8988T (cell line): ENCODE measurements at regions not wholly inside any gene's neighbourhood (a gene's known extent, or its start where the extent isn't known, plus 50 kb on each side); places are given as distances from the start of the nearest gene placed in this dataset.
"Not testable (repeated sequence)": the region's sequence is repeated elsewhere in the genome, so short reads cannot be mapped to it uniquely, and the experiment has no call there.

Experiments used
- DNase-seq: peaks from one replicate; pipeline ENCODE4 v3.0.0; 2011

DNA sequence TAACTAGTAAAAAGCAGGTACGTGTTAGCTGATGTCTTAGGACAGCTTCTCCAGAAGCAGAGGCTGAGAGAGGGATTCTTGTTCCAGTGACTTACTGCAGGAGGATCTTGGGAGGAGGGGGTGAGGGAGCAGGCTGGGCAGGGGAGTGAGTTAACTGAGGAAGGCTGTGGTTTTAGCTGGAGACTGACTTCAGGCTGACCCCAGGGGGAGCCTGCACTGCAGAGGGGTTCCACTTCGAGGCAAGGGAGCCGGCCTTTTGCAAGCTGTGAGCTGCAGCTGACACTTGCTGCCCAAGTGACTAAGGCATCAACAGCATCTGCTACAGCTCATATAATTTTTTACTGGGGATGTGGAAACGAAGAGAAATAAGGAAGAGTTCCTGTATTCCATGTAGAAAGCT, 50.4 kb upstream of the SOD1 start:
- no peak for DNase-seq

DNA sequence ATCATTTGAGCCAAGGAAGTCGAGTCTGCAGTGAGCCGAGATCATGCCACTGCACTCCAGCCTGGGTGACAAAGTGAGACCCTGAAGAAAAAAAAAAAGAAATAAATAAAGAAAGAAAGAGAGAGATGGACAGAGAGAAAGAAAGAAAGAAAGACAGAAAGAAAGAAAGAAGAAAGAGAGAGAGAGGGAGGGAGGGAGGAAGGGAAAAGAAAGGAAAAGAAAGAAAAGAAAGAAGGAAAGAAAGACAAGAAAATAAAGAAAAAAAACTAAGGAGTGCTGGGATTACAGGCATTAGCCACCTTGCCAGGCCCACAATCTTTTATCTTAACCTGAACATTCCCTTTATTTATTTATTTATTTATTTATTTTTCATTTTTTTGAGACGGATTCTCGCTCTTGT, 51.7 kb upstream of the SOD1 start:
- DNase-seq: no peak

DNA sequence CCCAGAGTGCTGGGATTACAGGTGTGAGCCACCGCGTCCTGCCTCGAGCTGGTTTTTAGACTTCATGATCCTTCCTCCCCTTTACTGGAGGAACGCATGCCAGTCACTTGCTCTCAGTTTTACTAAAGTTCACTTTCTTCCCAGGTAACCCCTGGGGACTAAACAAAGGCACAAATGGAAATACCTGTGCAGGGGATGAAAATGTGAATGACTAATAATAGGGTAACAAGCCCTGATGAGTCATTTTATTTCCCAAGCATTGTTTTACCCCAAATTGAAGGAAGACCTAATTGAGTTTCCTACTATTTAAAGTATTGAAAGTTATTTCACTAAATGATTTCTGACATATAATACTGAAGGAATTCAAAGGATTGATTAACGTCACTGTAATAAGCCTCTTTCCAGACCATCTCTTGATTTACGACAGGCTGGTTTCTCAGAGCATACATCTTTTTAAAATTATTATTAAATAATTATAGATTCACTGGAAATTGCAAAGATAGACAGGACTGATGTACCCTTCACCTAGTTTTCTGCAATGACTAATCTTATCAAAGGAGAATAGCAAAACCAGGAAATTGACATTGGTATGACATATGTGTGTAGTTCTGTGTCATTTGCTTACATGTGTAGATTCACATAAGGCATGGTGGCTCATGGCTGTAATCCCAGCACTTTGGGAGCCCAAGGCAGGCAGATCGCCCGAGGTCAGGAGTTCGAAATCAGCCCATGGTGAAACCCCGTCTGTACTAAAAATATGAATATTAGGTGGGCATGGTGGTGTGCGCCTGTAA, 53.2 kb upstream of the SOD1 start:
- no peak for DNase-seq

DNA sequence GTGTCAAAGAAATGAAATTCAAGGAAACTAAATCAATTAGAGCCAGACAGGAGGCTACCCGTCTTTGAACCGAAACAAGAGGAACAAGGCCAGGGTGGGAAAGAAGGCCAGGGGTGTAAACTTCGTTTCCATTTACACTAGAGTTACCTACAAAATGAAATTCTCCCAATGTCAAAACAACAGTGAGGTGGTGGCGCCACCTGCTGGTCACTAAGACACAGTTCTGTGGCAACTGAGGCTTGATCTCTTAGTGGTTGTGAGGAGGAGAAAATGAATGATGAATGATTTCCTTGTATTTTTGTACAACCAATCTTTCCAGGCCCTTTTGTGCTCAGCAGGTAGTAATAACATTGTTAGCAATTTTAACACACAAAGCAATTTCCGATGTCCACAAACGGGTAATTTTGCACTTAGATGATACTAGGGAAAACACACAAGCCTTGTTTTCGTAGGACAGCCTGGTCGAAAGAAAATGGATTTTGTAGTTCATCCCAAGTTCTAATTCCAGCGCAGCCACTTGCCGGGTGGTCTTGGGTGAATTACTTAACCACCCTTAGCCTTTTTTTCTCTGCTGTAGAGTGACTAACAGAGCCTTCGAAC, 54.8 kb upstream of the SOD1 start:
- DNase-seq: peak; percentile 25

DNA sequence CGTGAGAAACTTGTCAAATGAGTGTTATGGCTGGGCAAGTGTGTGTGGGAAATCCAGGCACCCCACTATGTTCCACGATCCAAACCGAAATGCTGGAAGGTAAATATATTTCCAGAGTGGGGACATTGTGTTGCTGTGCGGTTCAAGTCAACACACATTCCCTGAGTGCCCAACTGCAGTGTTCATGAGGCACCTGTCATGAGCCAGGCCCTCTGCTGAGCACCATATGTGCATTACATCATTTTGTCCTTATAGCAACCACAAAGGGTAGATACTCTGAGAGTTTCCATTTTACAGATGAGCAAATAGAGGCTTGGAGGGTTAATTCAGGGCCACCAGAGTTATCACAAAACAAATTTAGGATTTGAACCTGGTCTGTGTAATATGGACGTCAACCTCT, 59.9 kb upstream of the SOD1 start:
- DNase-seq: no peak

DNA sequence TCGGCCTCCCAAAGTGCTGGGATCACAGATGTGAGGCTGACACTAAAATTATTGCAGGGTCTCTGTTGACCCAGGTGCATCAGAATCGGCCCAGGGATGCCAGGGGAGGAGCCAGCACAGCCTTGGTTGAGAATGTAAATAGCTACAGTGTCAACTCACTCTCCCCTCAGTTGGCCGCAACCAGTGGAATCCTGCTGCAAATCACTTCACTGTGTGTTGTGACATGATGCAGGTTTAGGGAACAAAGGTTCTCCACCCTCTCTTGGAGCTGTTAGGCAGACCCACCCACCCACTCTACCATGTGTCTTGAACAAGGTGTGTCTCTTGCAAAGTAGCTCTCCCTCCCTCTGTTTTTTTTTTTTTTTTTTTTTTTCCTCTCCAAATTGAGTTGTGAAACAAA, 60.5 kb upstream of the SOD1 start:
- no peak for DNase-seq

DNA sequence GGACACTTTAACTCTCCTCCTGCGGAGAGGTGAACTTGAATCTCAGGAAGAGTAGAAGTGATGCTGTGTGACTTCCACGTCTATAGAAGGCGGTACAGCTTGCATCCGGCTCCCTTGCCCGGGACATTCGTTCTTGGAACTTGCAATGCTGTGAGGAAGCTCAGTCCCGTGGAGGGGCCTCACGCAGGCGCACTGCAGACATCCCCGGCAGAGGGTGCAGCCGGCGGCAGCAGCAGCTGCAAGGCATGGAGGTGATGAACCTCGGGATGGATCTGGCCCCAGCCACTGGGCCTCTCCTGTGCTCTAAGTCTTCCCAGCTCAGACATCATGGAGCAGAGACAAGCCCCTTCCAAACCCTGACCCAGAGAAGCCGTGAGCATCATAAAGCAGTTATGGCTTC, 61.8 kb upstream of the SOD1 start:
- no peak for DNase-seq

GRCh38 chr21:31596055-31596454, 63.4 kb upstream of the SOD1 start:
- no peak for DNase-seq

DNA sequence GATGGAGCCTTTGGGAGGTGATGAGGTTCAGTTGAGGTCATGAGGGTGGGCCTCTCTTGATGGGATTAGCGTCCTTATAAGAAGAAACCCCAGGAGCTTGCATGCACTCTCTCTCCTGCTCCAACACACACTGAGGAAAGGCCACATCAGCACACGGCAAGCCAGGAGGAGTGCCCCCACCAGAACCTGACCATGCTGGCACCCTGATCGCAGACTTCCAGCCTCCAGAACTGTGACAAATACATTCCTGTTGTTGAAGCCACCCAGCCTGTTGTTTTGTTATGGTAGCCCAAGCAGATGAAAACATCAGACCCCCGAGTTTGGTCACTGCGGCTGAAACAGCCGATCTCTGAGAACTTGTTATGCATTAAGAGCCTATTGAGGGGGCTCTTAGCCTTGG, 64.8 kb upstream of the SOD1 start:
- no peak for DNase-seq

DNA sequence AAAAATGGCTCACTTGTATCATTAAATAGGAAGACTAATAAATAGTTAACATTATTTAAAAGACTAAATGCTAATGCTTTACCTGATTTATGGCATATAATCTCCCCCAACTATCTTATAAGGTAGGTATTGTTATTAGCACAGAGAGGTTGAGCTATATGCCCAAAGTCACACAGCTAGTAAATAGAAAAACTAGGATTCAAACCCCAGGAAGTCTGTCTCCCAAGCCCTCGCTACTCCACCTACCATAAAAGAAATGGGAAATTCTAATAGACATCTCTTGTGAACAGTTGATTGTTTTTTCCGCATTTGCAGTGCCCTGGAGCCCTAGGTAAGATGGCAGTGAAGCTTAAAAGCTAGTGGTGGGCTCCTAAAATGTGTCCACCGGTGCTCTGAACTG, 65.2 kb upstream of the SOD1 start:
- DNase-seq: no peak

DNA sequence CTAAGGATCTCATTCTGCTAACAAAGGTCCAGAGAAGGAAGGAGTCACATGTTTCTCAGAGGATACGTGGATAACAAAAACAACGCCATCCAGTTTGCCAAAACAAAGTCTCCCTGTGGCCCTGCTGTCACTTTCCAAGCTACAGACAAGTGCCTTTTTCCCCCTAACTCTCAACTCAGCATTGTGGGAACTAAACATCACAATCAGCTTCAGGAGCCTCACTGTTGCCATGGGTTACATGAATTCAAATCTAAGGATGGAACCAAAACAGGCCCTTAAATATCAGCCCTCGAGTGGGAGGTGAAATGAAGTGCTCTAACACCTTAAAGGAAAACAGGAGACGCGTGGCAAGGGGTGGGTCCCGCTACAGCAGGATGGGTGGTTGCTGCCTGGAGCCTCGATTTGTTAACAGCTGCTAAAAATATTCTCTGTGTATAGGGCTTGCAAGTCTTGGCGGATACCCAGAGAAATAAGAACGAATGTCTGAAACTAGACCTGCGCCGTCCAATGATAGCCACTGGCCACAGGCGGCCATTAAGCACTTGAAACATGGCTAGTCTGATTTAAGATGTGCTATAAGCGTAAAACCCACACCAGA, 66.4 kb upstream of the SOD1 start:
- no peak for DNase-seq

GRCh38 chr21:31592516-31592915, 67.0 kb upstream of the SOD1 start:
- DNase-seq: no peak

- DNase-seq: no peak
These were observed 69.7 kb upstream of the SOD1 start for GRCh38 chr21:31589820-31590219.

- DNase-seq: no peak
These were observed 73.4 kb upstream of the SOD1 start for GRCh38 chr21:31586118-31586517.

- DNase-seq: not testable (repeated sequence)
These were observed 75.6 kb upstream of the SOD1 start for GRCh38 chr21:31583937-31584336.

DNA sequence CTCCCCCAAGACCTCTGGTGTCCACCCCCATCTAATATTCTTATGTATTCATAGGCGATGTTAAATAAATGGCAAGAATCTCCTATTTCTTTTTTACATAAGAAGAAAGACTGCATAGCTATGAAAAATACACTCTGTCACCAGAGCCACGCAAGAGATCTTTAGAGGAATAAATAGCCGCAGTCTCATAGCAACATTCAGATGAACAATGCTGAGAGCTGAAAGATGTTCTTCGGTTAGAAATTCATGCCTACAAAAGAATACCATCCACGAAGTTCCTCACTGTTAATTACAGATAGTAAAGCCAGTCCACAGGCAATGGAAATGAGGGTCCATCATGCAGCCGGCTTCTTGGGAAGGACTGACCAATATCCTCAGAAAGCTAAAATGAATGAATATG, 76.0 kb upstream of the SOD1 start:
- no peak for DNase-seq

DNA sequence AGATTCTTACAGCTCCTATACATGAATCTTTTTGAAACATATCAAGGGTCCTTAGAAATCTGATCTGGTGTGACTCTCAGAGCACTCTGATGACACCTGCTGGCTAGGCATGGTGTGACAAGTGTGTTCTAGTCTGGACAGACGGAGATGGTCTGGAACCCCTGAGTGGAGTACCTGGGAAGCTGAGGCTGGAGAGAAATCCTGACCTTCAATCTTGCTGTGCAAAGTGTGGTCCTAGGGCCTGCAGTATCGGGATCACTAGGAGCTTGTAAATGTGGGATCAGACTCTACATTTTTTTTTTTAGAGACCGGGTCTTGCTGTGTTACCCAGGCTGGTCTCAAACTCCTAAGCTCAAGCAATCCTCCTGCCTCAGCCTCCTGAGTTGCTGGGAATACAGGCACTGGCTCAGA, 78.6 kb upstream of the SOD1 start:
- DNase-seq: no peak

- no peak for DNase-seq
These were observed 82.2 kb upstream of the SOD1 start for GRCh38 chr21:31577271-31577670.

DNA sequence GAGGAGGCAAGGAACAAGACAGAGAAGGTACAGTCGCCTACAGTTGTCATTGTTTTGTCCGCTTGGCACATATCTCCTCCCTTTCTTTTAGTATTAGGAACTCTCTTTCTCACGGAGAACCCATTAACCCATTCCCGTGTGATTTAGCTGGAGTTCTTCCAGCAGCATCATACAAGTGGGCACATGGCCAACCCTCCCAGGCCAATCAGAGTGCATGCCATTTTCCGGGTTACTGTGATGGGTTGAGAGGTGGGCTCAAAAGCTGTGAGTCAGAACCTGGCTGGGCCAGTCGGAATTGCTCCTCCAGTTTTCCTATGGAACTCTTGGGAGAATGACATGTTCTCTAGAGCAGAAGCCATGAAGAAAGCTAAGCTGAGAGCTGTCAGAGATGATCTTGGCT, 83.1 kb upstream of the SOD1 start:
- no peak for DNase-seq

GRCh38 chr21:31573217-31573616, 86.3 kb upstream of the SOD1 start:
- DNase-seq: no peak

- DNase-seq: no peak
These were observed 87.6 kb upstream of the SOD1 start for GRCh38 chr21:31571879-31572278.

- DNase-seq: no peak
These were observed 88.5 kb upstream of the SOD1 start for GRCh38 chr21:31570824-31571566.

GRCh38 chr21:31566611-31567010, 92.9 kb upstream of the SOD1 start:
- no peak for DNase-seq

DNA sequence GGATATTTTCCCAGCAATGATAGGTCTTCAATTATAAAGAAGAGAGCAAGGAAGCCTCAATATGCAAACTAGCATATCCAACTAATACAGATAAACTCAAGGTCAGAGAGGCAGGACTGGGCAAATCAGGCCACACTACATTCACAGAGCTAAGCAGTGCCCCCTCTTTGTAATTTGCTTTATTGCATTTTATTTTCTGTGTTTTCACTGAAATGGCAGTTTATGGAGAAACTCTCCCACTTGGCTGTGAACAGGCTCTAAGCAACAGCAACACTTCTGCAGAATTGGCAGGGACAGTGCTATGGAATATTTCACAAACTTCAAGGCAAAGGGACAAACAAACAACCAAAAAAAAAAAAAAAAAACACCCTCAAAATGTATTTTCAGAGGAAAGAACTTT, 93.4 kb upstream of the SOD1 start:
- no peak for DNase-seq
